ENCODE measurements at regions not wholly inside any gene's neighbourhood (a gene's known extent, or its start where the extent isn't known, plus 50 kb on each side); places are given as distances from the start of the nearest gene placed in this dataset.

DNA sequence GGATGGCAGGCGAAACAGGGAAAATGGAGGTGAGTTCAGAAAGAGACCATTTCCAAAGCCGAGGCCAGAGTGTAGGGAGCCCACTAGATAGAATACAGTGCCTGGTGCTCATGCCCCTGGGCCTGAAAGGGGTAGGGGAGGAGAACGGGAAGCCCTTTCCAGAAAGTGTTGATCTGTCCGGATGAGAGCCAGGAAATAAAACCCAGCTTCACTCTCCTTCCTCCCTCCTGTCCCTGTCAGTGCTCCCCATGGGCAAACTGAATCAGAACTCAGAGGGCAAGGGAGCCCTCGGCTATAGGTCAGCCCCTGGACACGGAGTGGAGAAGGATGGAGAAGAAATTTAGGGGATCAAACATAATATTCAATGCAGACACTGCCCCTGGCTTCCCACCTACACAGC lies 57.7 kb upstream of the RPL38 start:
- H3K9ac ChIP-seq (ENCODE audit: low read length): no peak overlapping the region
- no peak overlapping the region for H3K27ac ChIP-seq (ENCODE audit: low read depth, low read length)
- H3K9me2 ChIP-seq (ENCODE audit: insufficient read depth): no peaks in the 10 kb centered on the region
- BruUV-seq (replicated peaks): no TSS peak
- no peaks in the 10 kb centered on the region for H4K20me1 ChIP-seq (ENCODE audit: insufficient read depth)
- H3K4me2 ChIP-seq (ENCODE audit: low read length): no peak overlapping the region
- no peak overlapping the region for H2AFZ ChIP-seq (ENCODE audit: low read depth, low read length, poor library complexity, severe bottlenecking)
- H3K4me3 ChIP-seq (replicated peaks in 1 of 2; ENCODE audit: low read depth in 1 of 2, low read length in 2 of 2): no peak overlapping the region
- ATAC-seq: no peak
- peaks cover 3 to 6% of the 10 kb centered on the region in 2 experiments; a peak in 2 of 4 replicates for H3K4me1 ChIP-seq (ENCODE audit: control insufficient read depth in 1 of 2, insufficient read depth in 2 of 2, low read length in 2 of 2)
- no peak for DNase-seq (ENCODE audit: low read depth, low spot score)
- TF ChIP-seq EZH2 (IDR thresholded peaks at IDR 0.05) (no peak), SIN3A (IDR thresholded peaks at IDR 0.05; ENCODE audit: low read depth) (no peak), POLR2A (IDR thresholded peaks at IDR 0.05; ENCODE audit: borderline replicate concordance, extremely low read depth, insufficient read depth, insufficient read length) (no peak), ELF1 (IDR thresholded peaks at IDR 0.05; ENCODE audit: borderline replicate concordance, low read depth) (no peak), SRF (IDR thresholded peaks at IDR 0.05; ENCODE audit: low read depth) (no peak), TCF7L2 (IDR thresholded peaks at IDR 0.05; ENCODE audit: borderline replicate concordance, extremely low read depth, insufficient read depth, insufficient read length) (no peak), ZFX (IDR thresholded peaks at IDR 0.05) (no peak), FOSL1 (IDR thresholded peaks at IDR 0.05; ENCODE audit: low read depth) (no peak), YY1 (IDR thresholded peaks at IDR 0.05; ENCODE audit: extremely low read depth, insufficient replicate concordance, low read depth, low read length) (no peak), POLR2AphosphoS5 (IDR thresholded peaks at IDR 0.05; ENCODE audit: low read depth, low read length) (no peak), CBX3 (IDR thresholded peaks at IDR 0.05; ENCODE audit: low read depth) (no peak), EZH2phosphoT487 (IDR thresholded peaks at IDR 0.05; ENCODE audit: borderline replicate concordance) (no peak)
- TF ChIP-seq, protein P1, sequence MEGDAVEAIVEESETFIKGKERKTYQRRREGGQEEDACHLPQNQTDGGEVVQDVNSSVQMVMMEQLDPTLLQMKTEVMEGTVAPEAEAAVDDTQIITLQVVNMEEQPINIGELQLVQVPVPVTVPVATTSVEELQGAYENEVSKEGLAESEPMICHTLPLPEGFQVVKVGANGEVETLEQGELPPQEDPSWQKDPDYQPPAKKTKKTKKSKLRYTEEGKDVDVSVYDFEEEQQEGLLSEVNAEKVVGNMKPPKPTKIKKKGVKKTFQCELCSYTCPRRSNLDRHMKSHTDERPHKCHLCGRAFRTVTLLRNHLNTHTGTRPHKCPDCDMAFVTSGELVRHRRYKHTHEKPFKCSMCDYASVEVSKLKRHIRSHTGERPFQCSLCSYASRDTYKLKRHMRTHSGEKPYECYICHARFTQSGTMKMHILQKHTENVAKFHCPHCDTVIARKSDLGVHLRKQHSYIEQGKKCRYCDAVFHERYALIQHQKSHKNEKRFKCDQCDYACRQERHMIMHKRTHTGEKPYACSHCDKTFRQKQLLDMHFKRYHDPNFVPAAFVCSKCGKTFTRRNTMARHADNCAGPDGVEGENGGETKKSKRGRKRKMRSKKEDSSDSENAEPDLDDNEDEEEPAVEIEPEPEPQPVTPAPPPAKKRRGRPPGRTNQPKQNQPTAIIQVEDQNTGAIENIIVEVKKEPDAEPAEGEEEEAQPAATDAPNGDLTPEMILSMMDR (IDR thresholded peaks at IDR 0.05 in 2 of 3, conservative IDR thresholded peaks at IDR 0.05 in 1 of 3; ENCODE audit: borderline replicate concordance in 1 of 3, insufficient read depth in 1 of 3, low read depth in 2 of 3, low read length in 2 of 3): no peak
- TF ChIP-seq, protein P2, sequence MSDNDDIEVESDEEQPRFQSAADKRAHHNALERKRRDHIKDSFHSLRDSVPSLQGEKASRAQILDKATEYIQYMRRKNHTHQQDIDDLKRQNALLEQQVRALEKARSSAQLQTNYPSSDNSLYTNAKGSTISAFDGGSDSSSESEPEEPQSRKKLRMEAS (IDR thresholded peaks at IDR 0.05): no peak
- CTCF ChIA-PET: no interaction called here
- POLR2A ChIA-PET: no interaction called here
- H3K9me3 ChIP-seq (ENCODE audit: control insufficient read depth in 1 of 2, insufficient read depth in 1 of 2, low read depth in 1 of 2, low read length in 2 of 2): peaks cover 5 to 25% of the 10 kb centered on the region in 2 experiments; a peak in 1 of 4 replicates
- RAD21 ChIA-PET (ENCODE audit: low non-redundant PET in 1 of 2, low total read pairs in 2 of 2, uncharacterized antibody in 2 of 2, unreplicated experiment in 2 of 2): no interaction called here
- H3K79me2 ChIP-seq (ENCODE audit: insufficient read depth, low read length): no peaks in the 10 kb centered on the region
- intact Hi-C loops (cut with micrococcal nuclease): no loop called here
- H3K36me3 ChIP-seq (ENCODE audit: control insufficient read depth in 1 of 2, insufficient read depth in 2 of 2, low read length in 2 of 2): no peaks in the 10 kb centered on the region
- H3K27me3 ChIP-seq (ENCODE audit: insufficient read depth, low read length): peaks cover 3% of the 10 kb centered on the region; the same call in 1 of the 2 replicates

Measured in HCT116 (cell line).